ENCODE measurements at regions not wholly inside any gene's neighbourhood (a gene's known extent, or its start where the extent isn't known, plus 50 kb on each side); places are given as distances from the start of the nearest gene placed in this dataset.
"Not testable (repeated sequence)": the region's sequence is repeated elsewhere in the genome, so short reads cannot be mapped to it uniquely, and the experiment has no call there.

GRCh38 chr14:30340495-30340894 is 218.5 kb upstream of the G2E3 start:
- H3K4me1 ChIP-seq: peaks cover 32% of the 10 kb centered on the region
- no peaks in the 10 kb centered on the region for H3K9me3 ChIP-seq
- H3K4me2 ChIP-seq: peak overlapping the region; percentile 52
- no peak overlapping the region for H3K9ac ChIP-seq
- H4K20me1 ChIP-seq: no peaks in the 10 kb centered on the region
- no peak for TF ChIP-seq Cebpa-rat (IDR thresholded peaks at IDR 0.05)
- no peak overlapping the region for H3K4me3 ChIP-seq
- no peaks in the 10 kb centered on the region for H3K36me3 ChIP-seq
- peak overlapping the region; percentile 49; the same call in 1 of the 2 replicates for H3K27ac ChIP-seq
- H3K27me3 ChIP-seq: no peaks in the 10 kb centered on the region

GRCh38 chr14:30345511-30345910 is 213.4 kb upstream of the G2E3 start:
- no peaks in the 10 kb centered on the region for H3K9me3 ChIP-seq
- no peaks in the 10 kb centered on the region for H3K36me3 ChIP-seq
- TF ChIP-seq Cebpa-rat (IDR thresholded peaks at IDR 0.05): no peak
- H4K20me1 ChIP-seq: no peaks in the 10 kb centered on the region
- H3K4me3 ChIP-seq: no peak overlapping the region
- no peak overlapping the region for H3K4me2 ChIP-seq
- H3K27me3 ChIP-seq: no peaks in the 10 kb centered on the region
- no peak overlapping the region for H3K27ac ChIP-seq
- no peak overlapping the region for H3K9ac ChIP-seq
- H3K4me1 ChIP-seq: peaks cover 8% of the 10 kb centered on the region

GRCh38 chr14:30348445-30348844 is 210.5 kb upstream of the G2E3 start:
- Histone ChIP-seq H3K9me3 (no peaks in the 10 kb centered on the region), H3K4me3 (no peak overlapping the region), H3K4me2 (no peak overlapping the region), H3K4me1 (no peaks in the 10 kb centered on the region), H3K27me3 (no peaks in the 10 kb centered on the region), H4K20me1 (no peaks in the 10 kb centered on the region), H3K36me3 (no peaks in the 10 kb centered on the region), H3K27ac (no peak overlapping the region), H3K9ac (no peak overlapping the region)
- TF ChIP-seq Cebpa-rat (IDR thresholded peaks at IDR 0.05): no peak

- no peak for TF ChIP-seq Cebpa-rat (IDR thresholded peaks at IDR 0.05)
- H3K9me3 ChIP-seq: no peaks in the 10 kb centered on the region
- H3K4me1 ChIP-seq: no peaks in the 10 kb centered on the region
- H3K4me2 ChIP-seq: no peak overlapping the region
- no peak overlapping the region for H3K9ac ChIP-seq
- no peak overlapping the region for H3K4me3 ChIP-seq
- no peaks in the 10 kb centered on the region for H4K20me1 ChIP-seq
- no peak overlapping the region for H3K27ac ChIP-seq
- no peaks in the 10 kb centered on the region for H3K27me3 ChIP-seq
- no peaks in the 10 kb centered on the region for H3K36me3 ChIP-seq
Measured at GRCh38 chr14:30349520-30349919, 209.4 kb upstream of the G2E3 start.

GRCh38 chr14:30354439-30354838 is 204.5 kb upstream of the G2E3 start:
- H3K27me3 ChIP-seq: no peaks in the 10 kb centered on the region

GRCh38 chr14:30355431-30355913 is 203.5 kb upstream of the G2E3 start:
- Histone ChIP-seq H3K4me1 (no peaks in the 10 kb centered on the region), H3K4me3 (no peak overlapping the region), H3K27me3 (no peaks in the 10 kb centered on the region), H3K27ac (no peak overlapping the region), H3K9me3 (no peaks in the 10 kb centered on the region), H4K20me1 (no peaks in the 10 kb centered on the region), H3K36me3 (no peaks in the 10 kb centered on the region), H3K4me2 (no peak overlapping the region), H3K9ac (no peak overlapping the region)
- TF ChIP-seq Cebpa-rat (IDR thresholded peaks at IDR 0.05): no peak

More at GRCh38 chr14:30354439-30354838, 204.5 kb upstream of the G2E3 start:
- no peak overlapping the region for H3K27ac ChIP-seq
- H3K4me3 ChIP-seq: no peak overlapping the region
- H3K36me3 ChIP-seq: no peaks in the 10 kb centered on the region
- no peaks in the 10 kb centered on the region for H4K20me1 ChIP-seq
- no peaks in the 10 kb centered on the region for H3K4me1 ChIP-seq
- H3K9ac ChIP-seq: no peak overlapping the region
- H3K9me3 ChIP-seq: no peaks in the 10 kb centered on the region
- no peak for TF ChIP-seq Cebpa-rat (IDR thresholded peaks at IDR 0.05)
- no peak overlapping the region for H3K4me2 ChIP-seq

- H3K27ac ChIP-seq: no peak overlapping the region
- no peak overlapping the region for H3K4me2 ChIP-seq
- H3K9me3 ChIP-seq: no peaks in the 10 kb centered on the region
- TF ChIP-seq Cebpa-rat (IDR thresholded peaks at IDR 0.05): no peak
- H3K36me3 ChIP-seq: no peaks in the 10 kb centered on the region
- no peak overlapping the region for H3K9ac ChIP-seq
- no peaks in the 10 kb centered on the region for H3K27me3 ChIP-seq
- H3K4me1 ChIP-seq: no peaks in the 10 kb centered on the region
- no peak overlapping the region for H3K4me3 ChIP-seq
- H4K20me1 ChIP-seq: no peaks in the 10 kb centered on the region
Measured at GRCh38 chr14:30356438-30357202, 202.3 kb upstream of the G2E3 start.

- no peaks in the 10 kb centered on the region for H3K9me3 ChIP-seq
- H4K20me1 ChIP-seq: no peaks in the 10 kb centered on the region
- H3K27me3 ChIP-seq: no peaks in the 10 kb centered on the region
- no peaks in the 10 kb centered on the region for H3K36me3 ChIP-seq
- no peak overlapping the region for H3K9ac ChIP-seq
- H3K4me3 ChIP-seq: no peak overlapping the region
- H3K27ac ChIP-seq: no peak overlapping the region
- no peak for TF ChIP-seq Cebpa-rat (IDR thresholded peaks at IDR 0.05)
- no peaks in the 10 kb centered on the region for H3K4me1 ChIP-seq
- H3K4me2 ChIP-seq: no peak overlapping the region
Measured at GRCh38 chr14:30357791-30358190, 201.2 kb upstream of the G2E3 start.

GRCh38 chr14:30362369-30363218 is 196.4 kb upstream of the G2E3 start:
- H4K20me1 ChIP-seq: no peaks in the 10 kb centered on the region
- no peak overlapping the region for H3K4me2 ChIP-seq
- no peaks in the 10 kb centered on the region for H3K36me3 ChIP-seq
- no peaks in the 10 kb centered on the region for H3K4me1 ChIP-seq
- no peak overlapping the region for H3K4me3 ChIP-seq
- no peaks in the 10 kb centered on the region for H3K27me3 ChIP-seq
- no peak overlapping the region for H3K9ac ChIP-seq
- no peak overlapping the region for H3K27ac ChIP-seq
- no peaks in the 10 kb centered on the region for H3K9me3 ChIP-seq
- no peak for TF ChIP-seq Cebpa-rat (IDR thresholded peaks at IDR 0.05)

- H3K9ac ChIP-seq, H4K20me1 ChIP-seq, H3K36me3 ChIP-seq, H3K27ac ChIP-seq, H3K4me2 ChIP-seq, H3K4me1 ChIP-seq, H3K9me3 ChIP-seq, H3K27me3 ChIP-seq, H3K4me3 ChIP-seq: not testable (repeated sequence)
Measured at GRCh38 chr14:30363219-30363880, 195.6 kb upstream of the G2E3 start.
